Activated naive CD4-positive, alpha-beta T cell treated with anti-CD3 and anti-CD28 coated beads, Interleukin-2, amount 50 U/mL, for 72 hours (primary cell): ENCODE measurements at regions not wholly inside any gene's neighbourhood (a gene's known extent, or its start where the extent isn't known, plus 50 kb on each side); places are given as distances from the start of the nearest gene placed in this dataset.
A peak's percentile ranks its signal among the peaks of the same experiment; 100 is the strongest.
"Not testable (repeated sequence)": the region's sequence is repeated elsewhere in the genome, so short reads cannot be mapped to it uniquely, and the experiment has no call there.

ENCODE experiments used
- ATAC-seq, 2 donors: fragments of 150-1000 bp; cut with Tn5 transposase; 2 replicates each; pipeline ENCODE4 v1.10.0; 2021; ENCODE audit warnings: mild to moderate bottlenecking in 2 of 2, moderate library complexity in 2 of 2
- DNase-seq, 2 donors: peaks; one replicate each; pipeline ENCODE4 v3.0.0; 2021 to 2022; ENCODE audit warnings: low spot score in 2 of 2
- H3K27ac Mint-ChIP-seq, 2 donors: one replicate each; pipeline ENCODE4 v1.8.0; 2022; ENCODE audit warnings: mild to moderate bottlenecking in 2 of 2, mixed read lengths in 2 of 2
- H3K36me3 Mint-ChIP-seq, 2 donors: one replicate each; pipeline ENCODE4 v1.8.0; 2022; ENCODE audit warnings: mixed read lengths in 2 of 2
- H3K9me3 Mint-ChIP-seq, 2 donors: one replicate each; pipeline ENCODE4 v1.8.0; 2022; ENCODE audit warnings: mixed read lengths in 2 of 2

DNA sequence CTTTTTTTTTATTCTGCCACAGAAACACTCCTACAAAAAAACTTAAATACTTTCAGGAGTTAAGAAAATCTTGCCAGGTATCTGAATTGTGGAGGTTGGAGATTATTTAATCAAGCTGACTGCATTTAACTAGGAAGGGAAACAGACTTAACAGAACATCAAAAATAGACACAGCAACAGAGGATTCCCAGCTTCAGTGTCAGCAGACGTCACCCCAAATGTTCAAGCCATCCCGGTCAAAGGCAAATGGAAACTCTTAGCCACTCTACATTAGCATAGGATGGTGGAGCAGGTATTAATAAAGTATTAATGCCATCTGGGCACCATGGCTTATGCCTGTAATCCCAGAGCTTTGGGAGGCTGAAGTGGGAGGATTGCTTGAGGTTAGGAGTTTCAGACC is 139.7 kb upstream of the SVIL start:
- ATAC-seq: no peak

DNA sequence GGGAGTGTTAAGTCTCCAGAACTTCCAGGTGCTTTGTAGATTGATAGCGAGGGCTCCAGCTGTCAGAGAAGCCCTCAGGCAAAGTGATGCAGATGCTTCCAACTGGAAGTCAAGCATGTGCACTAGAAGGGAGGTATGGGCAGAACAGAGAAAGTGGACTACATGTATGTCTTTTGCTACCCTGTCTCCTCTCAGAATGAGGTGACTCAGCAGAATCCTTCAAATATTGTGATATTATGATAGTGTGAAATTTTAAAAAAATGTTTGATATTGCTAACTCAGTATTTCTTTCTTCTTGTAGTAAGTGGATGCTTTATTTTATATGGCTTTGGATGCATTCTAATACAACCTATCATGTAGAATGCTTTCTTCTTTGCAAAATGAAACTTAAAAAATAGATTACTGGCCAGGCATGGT is 138.9 kb upstream of the SVIL start:
- ATAC-seq: no peak
- peaks cover 4 to 17% of the 10 kb centered on the region in 2 donors for H3K9me3 Mint-ChIP-seq
- H3K36me3 Mint-ChIP-seq: peaks cover 6% of the 10 kb centered on the region in 2 donors
- H3K27ac Mint-ChIP-seq: no peak overlapping the region
- DNase-seq: no peak

More for the DNA sequence above, 139.7 kb upstream of the SVIL start:
- DNase-seq: no peak
- no peak overlapping the region for H3K27ac Mint-ChIP-seq
- peaks cover 4 to 17% of the 10 kb centered on the region in 2 donors for H3K9me3 Mint-ChIP-seq
- H3K36me3 Mint-ChIP-seq: peaks cover 6% of the 10 kb centered on the region in 2 donors

DNA sequence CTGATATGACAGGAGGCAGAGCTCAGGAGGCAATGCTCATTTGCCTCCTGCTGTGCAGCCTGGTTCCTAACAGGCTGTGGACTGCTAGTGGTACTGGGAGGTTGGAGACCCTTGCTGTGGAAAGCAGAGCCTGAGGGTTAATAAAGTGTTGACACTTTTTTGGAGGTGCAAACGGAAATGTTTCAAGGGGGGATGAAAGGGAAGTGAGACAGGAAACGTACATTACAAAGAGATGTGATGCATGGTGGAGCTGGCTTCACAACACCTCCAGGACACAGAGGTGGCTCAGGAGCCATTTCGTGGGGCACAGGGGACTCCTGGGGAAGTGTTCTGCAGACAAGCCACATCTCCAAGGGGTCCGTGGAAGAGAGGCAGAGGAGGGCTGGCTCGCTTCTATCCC is 137.6 kb upstream of the SVIL start:
- H3K36me3 Mint-ChIP-seq: peaks cover 6% of the 10 kb centered on the region in 2 donors
- no peak for ATAC-seq
- DNase-seq: no peak
- H3K27ac Mint-ChIP-seq: no peak overlapping the region
- peaks cover 4 to 17% of the 10 kb centered on the region in 2 donors for H3K9me3 Mint-ChIP-seq

DNA sequence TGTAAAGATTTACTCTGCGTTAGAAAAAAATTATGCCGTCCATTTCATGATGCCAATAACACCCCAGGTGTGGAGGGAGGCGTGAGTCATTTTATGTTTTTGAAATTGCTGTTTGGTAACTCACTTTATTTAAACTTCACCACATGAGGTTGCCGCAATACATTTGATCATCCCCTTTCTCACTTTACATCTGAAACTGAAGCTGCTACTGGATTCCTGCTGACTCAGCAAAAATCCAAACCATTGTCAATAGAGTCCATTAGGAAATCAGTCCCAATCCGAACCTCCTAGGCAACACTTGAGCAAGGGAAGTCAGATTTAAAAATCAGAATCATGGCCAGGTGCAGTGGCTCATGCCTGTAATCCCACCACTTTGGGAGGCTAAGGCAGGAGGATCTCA is 136.6 kb upstream of the SVIL start:
- Mint-ChIP-seq H3K27ac (no peak overlapping the region), H3K9me3 (peaks cover 4 to 17% of the 10 kb centered on the region in 2 donors), H3K36me3 (peaks cover 6% of the 10 kb centered on the region in 2 donors)
- no peak for DNase-seq
- ATAC-seq: no peak

DNA sequence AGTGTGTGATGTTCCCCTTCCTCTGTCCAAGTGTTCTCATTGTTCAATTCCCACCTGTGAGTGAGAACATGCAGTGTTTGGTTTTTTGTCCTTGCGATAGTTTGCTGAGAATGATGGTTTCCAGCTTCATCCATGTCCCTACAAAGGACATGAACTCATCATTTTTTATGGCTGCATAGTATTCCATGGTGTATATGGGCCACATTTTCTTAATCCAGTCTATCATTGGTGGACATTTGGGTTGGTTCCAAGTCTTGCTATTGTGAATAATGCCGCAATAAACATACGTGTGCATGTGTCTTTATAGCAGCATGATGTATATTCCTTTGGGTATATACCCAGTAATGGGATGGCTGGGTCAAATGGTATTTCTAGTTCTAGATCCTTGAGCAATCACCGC is 134.5 kb upstream of the SVIL start:
- not testable (repeated sequence) for H3K36me3 Mint-ChIP-seq, ATAC-seq, DNase-seq, H3K27ac Mint-ChIP-seq
- peaks cover 4 to 17% of the 10 kb centered on the region in 2 donors for H3K9me3 Mint-ChIP-seq

DNA sequence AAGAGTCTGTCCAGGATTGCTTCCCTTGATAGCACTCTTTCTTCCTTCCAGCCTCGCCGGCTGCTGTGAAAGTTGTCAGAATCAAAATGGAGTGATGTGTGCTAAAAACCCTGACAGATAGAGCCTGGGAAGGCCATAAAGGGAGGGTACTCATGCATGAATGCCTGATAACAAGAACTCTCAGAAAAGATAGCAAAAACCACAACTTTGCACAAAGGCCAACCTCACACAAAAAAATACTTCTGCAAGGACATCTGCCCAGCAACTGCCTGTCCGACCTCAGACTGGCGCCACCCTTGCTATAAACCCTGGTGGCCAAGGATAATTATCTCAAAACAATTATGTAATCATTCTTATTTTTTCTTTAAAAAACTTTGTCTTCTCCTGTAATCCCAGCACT is 133.2 kb upstream of the SVIL start:
- Mint-ChIP-seq H3K36me3 (peaks cover under 1% of the 10 kb centered on the region in 2 donors), H3K9me3 (peaks cover 0 to 12% of the 10 kb centered on the region in 2 donors), H3K27ac (no peak overlapping the region)
- DNase-seq (no peak), ATAC-seq (no peak)

DNA sequence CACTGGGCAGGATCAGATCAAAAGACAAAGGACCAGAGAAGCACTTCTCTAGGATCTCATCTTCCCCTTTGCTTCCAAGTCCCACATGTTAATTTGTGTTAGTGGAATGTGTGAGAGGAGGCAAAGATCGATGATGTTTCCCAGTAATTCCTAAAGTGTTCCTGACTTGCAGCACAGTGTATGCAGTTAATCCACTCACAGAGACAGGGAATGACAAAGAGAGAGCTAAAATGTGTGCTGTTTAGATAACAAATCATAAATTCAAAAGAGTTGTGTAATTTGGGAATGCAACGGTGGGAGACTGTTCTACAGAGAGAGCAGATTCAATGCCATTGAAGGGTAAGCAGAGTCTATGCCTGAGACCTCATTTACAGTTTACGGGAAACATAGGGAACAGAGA is 132.0 kb upstream of the SVIL start:
- DNase-seq (no peak), ATAC-seq (no peak)
- peaks cover 0 to 4% of the 10 kb centered on the region in 2 donors for H3K9me3 Mint-ChIP-seq
- no peak overlapping the region for H3K27ac Mint-ChIP-seq
- H3K36me3 Mint-ChIP-seq: no peaks in the 10 kb centered on the region

DNA sequence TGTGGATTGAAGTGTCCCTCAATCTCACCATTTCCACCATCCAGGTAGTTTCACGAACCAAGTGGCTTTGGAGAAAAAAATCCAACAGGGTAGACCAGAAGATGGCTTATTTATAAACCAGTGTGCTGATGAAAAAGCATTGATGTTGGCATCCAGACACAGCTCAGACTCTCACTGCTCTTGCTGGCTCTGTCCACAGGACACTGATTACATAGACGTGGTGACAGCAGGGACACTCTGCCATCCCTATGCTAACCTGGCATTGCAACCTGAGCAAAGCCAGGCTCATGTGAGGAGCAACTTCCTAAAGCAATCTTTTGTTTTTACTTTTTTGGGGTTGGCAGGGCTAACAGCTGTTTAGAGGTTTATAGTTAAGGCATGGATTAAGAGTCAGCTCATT is 130.6 kb upstream of the SVIL start:
- H3K36me3 Mint-ChIP-seq: no peaks in the 10 kb centered on the region
- ATAC-seq: no peak
- DNase-seq: no peak
- no peaks in the 10 kb centered on the region for H3K9me3 Mint-ChIP-seq
- no peak overlapping the region for H3K27ac Mint-ChIP-seq

DNA sequence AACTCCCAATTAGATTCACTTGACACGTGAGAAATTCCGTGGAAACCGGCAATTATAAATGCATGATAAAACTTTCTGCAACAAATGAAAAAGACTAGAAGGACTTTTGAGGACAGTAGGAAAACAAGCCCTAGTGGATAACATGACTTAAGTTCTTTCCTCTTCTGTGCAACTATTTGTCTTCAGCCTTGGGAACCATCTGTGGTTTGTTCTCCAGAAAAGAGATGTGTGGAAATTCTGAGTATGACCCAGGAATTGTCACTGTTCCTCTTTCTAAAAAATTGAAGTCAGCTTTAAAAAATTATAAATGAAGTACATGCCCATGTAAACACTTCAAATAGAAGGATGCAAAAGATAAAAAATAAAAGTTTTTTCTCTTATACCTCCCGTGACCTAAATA is 128.6 kb upstream of the SVIL start:
- DNase-seq (no peak), ATAC-seq (no peak)
- Mint-ChIP-seq H3K27ac (no peak overlapping the region), H3K9me3 (no peaks in the 10 kb centered on the region), H3K36me3 (no peaks in the 10 kb centered on the region)

DNA sequence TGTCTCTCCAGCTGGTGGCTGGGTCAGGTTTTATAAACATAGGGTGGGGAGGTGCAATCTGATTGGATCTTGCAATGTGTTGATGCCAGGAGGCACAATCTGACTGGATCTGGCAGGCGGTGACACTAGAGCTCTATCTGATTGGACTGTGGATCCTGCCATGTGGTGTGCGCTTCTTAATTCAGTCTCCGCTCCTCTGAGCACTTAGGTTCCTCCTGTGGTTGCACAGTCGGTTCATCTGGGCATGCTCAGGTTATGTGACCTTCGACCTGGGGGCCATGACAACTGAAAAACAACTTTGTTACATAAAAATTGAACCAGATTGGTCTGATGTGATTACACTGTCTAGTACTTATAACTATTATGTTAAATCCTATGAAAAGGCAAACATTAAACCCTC is 127.1 kb upstream of the SVIL start:
- ATAC-seq (no peak), DNase-seq (no peak)
- Mint-ChIP-seq H3K9me3 (no peaks in the 10 kb centered on the region), H3K36me3 (no peaks in the 10 kb centered on the region), H3K27ac (no peak overlapping the region)

DNA sequence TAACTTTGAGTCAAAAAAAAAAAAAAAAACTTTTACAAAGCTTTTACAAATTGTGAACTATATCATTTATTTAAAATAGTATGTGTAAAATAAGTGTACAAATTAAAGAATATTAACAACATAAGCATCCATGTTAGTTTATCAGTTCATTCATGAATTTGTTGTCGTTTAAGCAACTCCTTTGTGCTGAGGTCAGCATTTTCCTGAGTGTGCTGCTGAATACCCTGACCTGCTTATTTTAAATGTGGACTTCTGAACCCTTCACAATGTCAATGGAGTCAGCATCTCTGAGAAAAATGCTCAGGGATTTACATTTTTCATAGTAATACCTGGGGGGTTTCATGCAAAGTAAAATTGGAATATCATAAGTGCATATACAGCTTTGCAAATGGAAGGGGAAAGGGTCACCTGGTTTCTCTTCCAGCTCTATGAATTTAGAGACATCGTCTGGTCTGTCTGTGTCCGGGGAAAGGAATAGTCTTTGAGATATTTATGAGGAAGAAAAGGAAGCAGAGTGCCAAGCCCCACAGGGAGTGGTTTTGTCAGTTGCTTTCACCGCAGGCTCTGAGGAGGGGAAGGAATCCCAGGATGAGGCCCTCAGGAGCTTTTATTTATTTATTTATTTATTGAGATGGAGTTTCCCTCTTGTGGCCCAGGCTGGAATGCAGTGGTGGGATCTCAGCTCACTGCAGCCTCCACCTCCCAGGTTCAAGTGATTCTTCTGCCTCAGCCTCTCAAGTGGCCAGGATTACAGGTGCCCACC is 125.5 kb upstream of the SVIL start:
- Mint-ChIP-seq H3K27ac (no peak overlapping the region), H3K36me3 (no peaks in the 10 kb centered on the region), H3K9me3 (no peaks in the 10 kb centered on the region)
- DNase-seq (no peak), ATAC-seq (no peak)

DNA sequence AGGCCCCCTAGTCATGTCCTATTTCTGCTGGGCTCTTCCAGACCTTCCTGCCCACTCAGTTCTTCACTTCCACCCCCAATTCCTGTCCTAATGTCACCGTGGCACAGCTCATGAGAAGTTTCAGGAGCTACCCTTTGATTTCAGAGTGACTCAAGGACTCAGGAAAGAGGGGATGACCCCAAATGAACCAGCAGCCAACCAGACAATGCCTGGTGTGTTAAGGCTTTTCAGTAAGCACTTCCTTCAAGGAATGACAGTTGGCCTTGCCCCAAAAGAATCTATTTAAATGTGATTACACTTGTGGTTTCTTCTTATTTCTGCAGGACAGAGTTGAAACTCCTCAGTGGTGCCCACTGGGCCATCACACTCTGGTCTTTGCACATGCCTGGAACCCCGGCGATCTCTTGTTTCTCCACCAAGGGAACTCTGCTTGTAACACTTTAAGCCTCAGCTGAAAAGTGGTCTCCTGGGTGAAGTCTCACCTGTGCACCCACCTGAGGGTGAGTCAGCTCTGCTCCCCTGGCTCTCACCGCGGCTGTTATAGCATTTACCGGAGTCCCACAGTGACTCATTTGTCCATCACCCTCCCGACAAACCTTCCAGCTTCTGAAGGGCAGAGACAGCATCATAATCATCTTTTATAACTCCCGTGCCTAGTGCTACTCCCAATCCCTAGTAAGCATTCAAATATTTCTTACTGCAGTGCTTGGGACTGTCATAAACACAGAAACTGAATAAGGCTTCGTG is 123.0 kb upstream of the SVIL start:
- H3K27ac Mint-ChIP-seq: peak overlapping the region in 1 of 2 donors; percentile 7
- ATAC-seq (peak in 1 of 2 donors; percentile 87), DNase-seq (peak in 1 of 2 donors; percentile 55)
- H3K36me3 Mint-ChIP-seq: no peaks in the 10 kb centered on the region
- H3K9me3 Mint-ChIP-seq: no peaks in the 10 kb centered on the region

DNA sequence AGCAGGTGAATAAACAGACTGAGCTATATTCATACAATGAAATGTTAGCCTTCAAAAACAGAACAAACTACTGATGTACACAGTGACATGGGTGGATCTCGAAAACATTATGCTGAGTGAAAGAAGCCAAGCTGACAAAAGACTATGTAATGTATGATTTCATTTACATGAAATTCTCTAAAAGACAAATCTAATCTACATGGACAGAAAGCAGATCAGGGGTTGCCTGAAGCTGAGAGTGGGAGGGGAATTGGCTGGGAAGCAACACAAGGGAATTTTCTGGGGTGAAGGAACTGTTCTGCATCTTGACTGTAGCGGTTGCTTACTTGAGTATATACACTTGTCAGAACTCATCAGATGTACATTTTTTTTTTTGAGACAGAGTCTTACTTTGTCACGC is 121.7 kb upstream of the SVIL start:
- Mint-ChIP-seq H3K9me3 (no peaks in the 10 kb centered on the region), H3K27ac (no peak overlapping the region), H3K36me3 (no peaks in the 10 kb centered on the region)
- ATAC-seq: no peak
- no peak for DNase-seq

DNA sequence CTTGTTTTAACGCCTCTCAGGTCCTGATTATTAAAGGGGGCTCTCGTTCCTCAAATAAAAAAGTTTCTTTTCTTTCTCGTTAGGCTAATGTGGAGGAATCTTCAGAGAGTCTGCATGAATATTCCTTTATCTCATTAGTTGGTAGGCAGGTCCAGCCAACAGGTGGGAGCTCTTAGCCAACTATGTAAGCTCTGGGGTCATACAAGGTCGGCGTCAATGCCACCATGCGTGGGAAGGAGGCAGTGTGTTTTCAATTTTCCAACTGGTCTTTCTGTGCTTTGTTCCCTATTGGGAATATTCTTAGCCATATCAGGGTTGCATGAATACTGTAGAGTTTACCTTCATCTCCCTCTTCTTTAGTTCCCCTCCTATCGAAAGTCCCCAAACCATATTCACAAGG is 118.5 kb upstream of the SVIL start:
- Mint-ChIP-seq H3K27ac (no peak overlapping the region), H3K9me3 (no peaks in the 10 kb centered on the region), H3K36me3 (no peaks in the 10 kb centered on the region)
- no peak for DNase-seq
- ATAC-seq: no peak

DNA sequence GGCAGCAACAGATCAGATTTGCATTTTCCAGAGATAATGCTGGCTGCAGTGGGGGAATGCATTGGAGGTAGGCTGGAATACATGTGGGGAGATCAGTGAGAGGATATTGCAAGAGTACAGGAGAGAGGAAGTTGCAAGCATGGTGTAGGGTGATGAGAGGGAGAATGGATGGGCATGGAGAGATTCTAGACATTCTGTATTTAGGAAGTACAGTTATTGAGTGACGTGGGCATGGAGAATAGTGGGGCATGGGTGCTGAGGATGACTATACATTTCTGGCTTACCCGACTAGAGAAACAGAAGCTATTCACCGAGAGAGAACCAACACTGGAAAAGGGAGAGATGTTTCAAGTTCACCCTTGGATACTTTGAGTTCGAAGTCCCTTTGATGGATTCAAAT is 116.9 kb upstream of the SVIL start:
- Mint-ChIP-seq H3K9me3 (no peaks in the 10 kb centered on the region), H3K36me3 (no peaks in the 10 kb centered on the region), H3K27ac (no peak overlapping the region)
- DNase-seq: no peak
- ATAC-seq: no peak

DNA sequence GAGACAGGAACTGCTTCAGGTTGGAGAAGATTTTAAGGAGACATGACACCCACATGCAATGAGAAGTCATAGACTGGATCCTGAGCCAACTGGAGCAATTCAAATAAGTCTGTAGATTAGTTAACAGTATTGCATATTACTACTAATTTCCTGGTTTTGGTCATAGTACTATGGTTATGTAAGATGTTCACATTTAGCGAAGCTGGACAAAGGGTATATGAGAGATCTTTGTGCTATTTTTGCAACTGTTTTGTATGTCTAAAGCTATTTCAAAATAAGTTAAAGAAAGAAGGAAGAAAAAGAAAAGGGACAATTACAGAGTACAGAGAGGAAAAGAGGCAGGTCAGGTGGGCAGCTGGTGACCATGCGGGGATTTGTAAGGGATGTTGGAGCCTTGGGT is 116.5 kb upstream of the SVIL start:
- ATAC-seq (no peak), DNase-seq (no peak)
- no peak overlapping the region for H3K27ac Mint-ChIP-seq
- no peaks in the 10 kb centered on the region for H3K9me3 Mint-ChIP-seq
- H3K36me3 Mint-ChIP-seq: no peaks in the 10 kb centered on the region

DNA sequence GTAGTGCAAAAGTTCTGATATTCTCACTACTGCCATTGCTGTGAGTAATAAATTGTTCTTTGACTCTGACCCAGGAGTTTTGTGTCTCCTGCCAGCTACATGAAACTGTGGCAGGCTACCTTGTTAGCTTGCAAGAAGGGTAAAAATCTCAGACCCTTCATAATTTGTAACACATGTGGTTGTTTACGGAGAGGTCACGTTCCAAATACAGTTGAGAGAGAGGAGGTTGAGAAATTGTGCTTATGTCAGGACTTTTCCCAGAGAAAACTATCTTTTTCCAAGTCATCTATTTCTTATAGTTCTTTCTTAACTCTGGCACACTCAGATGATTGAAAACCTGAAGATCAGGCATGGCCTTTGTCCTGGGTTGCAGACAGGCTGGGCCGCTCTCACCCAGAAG is 114.4 kb upstream of the SVIL start:
- Mint-ChIP-seq H3K9me3 (no peaks in the 10 kb centered on the region), H3K27ac (no peak overlapping the region), H3K36me3 (no peaks in the 10 kb centered on the region)
- ATAC-seq (no peak), DNase-seq (no peak)

DNA sequence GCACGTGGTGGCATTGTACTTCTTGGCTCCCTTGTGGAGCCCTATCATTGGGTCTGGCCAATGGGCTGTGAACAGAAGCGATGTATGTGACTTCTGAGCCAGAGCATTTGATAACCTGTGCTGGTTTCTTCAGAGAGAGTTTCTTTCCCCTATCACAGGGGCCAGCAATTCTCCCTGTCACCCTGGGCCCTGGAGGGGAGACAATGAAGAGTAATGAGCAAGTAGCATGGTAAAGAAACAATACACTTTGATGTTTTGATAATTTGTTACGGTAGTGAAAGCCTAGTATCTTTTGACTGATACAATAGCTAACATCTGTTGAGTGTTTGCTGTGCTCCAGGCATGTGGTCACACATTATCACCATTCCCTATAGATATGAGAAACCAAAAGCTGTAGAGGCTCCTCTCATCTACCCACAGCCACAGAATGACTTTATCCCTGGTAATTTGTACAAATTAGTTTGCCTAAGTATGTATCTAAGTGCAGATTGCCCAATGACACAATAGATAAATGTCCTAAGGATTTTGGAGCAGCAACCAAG is 113.4 kb upstream of the SVIL start:
- Mint-ChIP-seq H3K9me3 (no peaks in the 10 kb centered on the region), H3K36me3 (no peaks in the 10 kb centered on the region), H3K27ac (no peak overlapping the region)
- DNase-seq (no peak), ATAC-seq (no peak)
